Hippocampal formation (tissue), 2 donors: ENCODE measurements at regions not wholly inside any gene's neighbourhood (a gene's known extent, or its start where the extent isn't known, plus 50 kb on each side); places are given as distances from the start of the nearest gene placed in this dataset.
A peak's percentile ranks its signal among the peaks of the same experiment; 100 is the strongest.
"Not testable (repeated sequence)": the region's sequence is repeated elsewhere in the genome, so short reads cannot be mapped to it uniquely, and the experiment has no call there.

Experiments used
- DNase-seq, 2 donors: peaks; one replicate each; lab custom pipeline; 2025; lab: John Stamatoyannopoulos, UW

DNA sequence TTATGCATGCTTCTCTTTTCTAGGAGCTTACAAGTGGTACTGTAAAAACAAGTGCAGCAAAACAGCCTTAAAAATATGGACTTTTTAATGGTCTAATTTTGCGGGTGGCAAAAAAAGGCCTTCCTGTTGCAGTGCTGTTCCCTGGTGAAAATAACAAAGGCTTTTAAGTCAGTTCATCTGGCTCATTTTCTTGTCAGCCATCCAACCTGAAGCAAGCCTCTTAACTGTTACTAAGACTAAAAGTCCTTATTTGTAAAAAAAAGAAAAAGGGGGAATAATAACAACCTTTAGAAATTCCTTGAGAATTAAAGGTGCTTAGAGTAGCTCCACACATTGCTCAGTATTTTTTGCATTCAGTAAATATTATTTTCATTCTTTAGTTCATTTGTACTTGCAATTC is 200.5 kb upstream of the CHORDC1 start:
- DNase-seq = peak in 1 of 2 donors; percentile 13

DNA sequence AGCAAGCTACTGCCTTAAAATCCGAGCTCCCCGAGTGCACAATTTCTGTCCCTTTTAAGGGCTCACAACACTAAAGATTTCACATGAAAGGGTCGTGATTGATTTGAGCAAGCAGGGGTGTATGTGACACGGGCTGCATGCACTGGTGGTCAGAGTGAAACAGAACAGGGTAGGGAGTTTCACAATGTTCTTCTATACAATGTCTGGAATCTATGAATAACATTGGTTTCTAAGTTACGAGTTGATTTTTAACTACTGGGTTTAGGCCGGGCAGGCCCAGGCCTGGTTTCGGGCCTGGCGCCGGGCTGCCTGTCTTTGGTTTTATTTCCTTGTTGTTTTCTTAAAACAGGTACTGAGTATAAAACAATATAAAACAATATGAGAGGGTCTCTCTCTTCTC is 199.9 kb upstream of the CHORDC1 start:
- not testable (repeated sequence) for DNase-seq

DNA sequence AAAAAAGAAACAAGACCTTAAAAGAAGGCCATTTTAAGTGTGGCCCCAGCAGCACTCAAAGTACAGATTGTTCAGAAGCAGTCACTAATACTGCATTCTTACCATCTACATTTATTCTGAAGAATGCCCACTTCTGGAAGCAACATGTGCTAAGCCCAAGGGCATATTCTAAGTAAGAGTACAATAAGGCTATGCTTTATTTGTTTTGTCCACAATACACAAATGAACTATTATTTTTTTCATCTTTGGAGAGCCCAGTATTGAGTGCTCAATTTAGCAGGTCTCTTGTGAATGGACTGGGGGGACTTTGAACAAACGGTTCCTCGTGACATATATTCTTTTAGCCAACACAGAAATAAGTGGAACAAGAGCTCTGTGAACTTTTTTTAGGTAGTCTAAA is 191.4 kb upstream of the CHORDC1 start:
- no peak for DNase-seq

DNA sequence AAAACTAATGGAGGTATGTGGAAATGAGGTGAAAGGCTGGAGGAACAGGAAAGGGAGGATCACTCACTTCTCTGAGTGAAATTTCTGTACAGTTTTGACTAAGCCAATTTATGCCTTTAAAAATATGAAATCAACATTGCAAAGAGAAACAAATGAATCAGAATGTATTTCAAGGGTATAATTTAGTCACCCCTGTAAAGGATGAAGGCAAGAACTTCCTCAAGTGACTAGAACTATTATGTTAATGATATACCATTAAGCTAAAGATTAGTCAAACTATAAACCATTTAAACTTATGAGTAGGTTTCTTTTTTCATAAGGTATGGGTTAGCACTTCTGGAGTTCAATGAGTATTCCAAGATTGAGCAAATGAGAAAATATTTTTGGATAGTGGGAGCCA is 184.5 kb upstream of the CHORDC1 start:
- DNase-seq = no peak

DNA sequence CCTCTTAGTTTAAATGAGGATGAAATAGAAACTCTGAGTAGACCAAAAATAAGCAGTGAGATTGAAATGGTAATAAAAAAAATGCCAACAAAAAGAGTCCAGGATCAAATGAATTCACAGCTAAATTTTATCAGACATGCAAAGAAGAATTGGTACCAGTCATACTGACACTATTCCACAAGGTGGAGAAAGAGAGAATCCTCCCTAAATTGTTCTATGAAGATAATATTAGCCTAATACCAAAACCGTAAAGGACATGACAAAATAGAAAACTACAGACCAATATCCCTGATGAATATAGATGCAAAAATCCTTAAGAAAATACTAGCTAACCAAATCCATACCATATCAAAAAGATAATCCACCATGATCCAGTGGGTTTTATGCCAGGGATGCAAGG is 169.8 kb upstream of the CHORDC1 start:
- DNase-seq = no peak

DNA sequence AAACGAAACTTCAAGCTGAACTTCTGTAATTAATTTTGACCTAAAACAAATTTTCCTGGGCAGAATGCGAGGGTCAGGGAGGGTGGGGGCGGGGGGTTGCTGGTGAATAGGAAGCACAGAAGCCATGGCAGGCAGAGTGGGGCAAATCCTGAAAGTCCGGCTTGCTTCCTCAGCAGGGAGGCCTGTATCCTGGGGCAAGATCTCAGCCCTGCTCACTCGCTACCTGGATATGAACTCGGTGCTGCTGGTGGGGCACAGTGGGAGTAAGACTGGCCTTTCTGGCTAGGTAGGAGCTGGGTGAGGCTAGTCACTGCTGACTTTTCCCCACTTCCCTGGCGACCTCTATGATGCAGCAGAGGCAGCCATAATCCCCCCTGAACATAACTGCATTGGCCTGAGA is 168.9 kb upstream of the CHORDC1 start:
- DNase-seq = no peak

DNA sequence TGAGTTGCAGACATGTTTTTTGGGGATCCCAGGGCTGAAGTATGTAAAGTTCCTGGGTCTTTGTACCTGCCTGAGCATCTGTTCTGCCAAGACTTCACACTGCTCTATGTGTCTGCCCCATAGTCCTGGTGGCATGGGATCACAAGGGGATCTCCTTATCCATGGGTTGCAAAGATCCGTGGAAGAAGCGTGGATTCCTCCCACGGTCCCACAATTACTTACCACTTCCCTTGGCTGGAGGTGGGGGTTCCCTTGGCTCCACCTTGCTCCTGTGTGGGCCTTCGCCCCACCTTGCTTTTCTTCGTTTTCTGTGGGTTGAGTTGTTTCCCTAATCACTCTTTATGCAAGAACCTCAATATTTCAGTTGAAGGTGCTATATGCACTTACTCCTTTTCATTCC is 157.4 kb upstream of the CHORDC1 start:
- no peak for DNase-seq

DNA sequence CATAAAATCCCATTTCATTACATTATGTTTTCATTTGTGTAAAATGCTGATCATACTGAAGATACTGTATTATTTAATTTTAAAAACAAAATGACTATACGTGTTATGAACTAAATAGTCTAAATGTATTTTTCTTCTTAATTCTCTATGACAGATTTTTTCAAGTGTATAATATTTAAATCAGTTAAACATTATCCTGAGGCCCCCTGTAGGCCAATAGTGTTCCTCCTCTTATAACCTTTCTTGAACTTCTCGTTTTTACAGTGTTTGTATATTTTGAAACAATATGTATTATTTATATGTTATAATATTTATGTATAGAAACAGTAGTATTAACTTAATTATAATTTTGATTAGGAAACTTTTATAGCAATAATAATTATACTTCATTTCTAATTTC is 151.1 kb upstream of the CHORDC1 start:
- no peak for DNase-seq

DNA sequence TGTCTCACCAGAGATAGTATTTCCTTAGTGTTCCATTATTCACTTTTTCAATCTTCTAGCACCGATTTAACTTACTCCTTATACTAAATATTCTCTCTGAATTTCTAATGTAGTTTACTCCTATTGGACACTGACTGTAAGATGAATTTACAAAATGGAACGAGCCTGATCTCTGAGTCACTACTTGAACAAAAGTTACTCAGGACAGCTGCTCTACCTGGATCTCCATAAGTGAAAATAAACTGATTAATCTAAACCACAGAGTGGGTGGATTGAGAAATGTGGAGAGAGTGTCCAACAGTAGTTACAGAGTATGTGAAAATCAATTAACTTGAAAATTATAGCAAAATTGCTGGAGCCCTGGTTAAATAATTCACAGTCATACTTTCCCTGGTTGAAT is 141.7 kb upstream of the CHORDC1 start:
- DNase-seq = no peak

DNA sequence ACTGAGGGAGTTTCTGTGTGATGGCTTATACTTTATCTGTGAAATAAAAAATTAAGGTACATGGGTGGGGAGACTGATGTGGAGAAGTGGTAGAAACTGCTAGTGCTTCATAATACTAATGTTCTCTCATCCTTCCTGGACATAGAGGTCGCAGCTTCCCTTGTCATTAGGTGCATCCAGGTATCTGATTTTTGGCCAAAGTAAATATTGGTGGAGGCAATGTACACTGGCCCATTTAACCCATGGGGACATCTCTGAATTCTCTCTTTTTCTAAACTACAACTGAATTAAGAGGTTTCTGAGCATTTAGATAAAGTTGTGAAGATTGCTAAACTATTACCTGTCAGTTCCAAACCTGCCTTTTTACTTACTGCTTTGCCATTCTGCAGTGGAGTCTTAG is 140.9 kb upstream of the CHORDC1 start:
- no peak for DNase-seq

DNA sequence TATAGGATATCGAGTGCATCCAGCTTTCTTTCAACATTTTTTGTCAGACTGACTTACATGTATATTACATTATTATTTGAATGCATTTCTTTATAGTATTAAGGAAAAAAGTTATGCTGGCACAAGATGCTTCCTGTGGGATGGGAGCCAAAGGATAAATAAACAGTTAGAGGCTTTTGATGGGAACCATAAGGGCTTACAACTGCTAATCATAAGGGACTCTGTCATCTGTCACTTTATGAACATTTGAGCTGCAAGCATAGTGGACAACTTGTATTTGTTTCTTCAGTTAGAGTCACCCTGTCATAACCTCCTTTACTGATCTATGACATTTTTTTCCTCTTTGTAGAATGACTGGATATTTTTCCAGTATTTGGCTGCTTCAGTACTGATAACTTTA is 132.4 kb upstream of the CHORDC1 start:
- no peak for DNase-seq

DNA sequence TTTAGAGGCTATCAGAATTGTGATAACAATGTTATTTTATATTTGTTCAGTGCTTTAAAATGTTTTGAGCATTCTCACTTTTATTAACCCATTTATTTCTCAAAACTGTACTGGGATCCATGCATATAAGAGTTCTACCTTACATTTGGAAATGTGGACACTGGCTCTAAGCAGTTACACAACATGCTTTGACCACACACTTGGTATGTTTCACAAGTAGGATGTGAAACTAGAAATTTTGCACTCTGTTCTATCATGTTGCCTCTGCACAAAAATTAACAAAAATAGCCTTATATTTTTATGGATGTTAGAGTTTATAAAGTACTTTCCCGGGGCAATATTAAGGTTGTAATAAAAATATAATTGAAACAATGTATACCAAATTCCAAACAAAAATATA is 126.9 kb upstream of the CHORDC1 start:
- no peak for DNase-seq

DNA sequence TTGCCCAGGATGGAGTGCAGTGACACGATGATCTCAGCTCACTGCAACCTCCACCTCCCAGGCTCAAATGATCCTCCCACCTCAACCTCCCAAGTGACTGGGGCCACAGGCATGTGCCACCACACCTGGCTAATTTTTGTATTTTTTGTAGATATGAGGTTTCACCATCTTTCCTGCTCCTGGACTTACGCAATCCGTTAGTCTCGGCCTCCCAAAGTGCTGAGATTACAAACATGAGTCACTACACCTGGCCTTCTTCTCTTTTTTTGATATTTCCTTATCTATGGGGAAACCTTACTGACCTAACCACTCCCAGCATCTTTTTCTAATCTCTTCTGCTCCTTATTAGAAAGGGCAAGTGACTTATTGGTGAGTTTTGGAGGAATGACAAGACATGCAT is 121.7 kb upstream of the CHORDC1 start:
- no peak for DNase-seq

DNA sequence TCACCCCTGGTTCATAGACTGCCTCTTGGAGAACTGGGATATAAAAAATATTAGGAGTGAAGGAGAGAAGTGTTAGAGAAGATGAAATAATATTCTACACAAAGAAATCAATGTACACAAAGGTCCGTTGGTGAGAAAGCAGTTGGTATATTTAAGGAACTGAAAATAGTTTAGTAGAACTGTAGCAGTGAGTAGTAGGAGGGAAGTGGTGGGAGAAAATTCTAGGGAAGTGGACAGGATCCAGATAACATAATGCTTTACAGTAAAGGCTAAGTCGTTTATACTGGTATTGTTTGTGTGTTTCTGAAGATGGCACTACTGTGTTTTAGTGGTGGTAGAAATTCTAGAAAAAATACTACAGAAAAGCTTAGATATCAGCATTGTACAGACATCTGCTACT is 120.8 kb upstream of the CHORDC1 start:
- DNase-seq = no peak

DNA sequence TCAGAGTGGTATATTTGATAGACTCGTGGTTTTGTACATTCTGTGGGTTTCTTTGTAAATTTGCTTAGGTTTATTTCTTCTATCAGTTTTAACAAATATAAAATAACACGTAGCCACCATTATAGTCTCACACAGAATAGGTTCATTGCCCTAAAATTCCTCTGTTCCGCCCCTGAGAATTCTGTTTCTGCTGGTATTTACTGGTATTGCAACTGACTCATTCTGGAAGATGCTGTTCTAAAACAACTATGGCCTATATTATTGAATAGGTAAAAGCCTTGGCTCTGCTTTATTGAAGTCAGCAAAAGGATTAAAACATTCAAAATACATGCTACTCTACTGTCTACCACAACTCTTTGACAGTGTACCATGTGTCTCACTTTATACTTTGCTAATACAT is 119.1 kb upstream of the CHORDC1 start:
- no peak for DNase-seq

DNA sequence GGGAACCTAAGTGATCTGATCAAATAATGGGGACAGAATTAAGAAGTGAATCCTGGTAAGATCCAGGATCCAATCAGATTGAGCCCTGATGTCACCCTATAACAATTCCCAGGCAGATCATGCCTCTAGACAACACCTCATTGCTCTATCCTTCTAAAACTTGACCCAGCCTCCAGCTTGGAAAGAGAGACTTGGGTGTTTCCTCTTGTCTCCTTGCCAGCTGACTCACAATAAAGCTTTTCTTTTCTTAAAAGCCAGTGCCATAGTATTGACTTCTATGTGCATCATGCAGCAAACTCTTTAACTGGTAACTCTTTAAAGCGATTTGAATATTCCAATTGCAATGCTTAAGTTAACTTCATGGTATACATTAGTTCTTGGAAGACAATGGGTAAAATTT is 109.6 kb upstream of the CHORDC1 start:
- DNase-seq = no peak

DNA sequence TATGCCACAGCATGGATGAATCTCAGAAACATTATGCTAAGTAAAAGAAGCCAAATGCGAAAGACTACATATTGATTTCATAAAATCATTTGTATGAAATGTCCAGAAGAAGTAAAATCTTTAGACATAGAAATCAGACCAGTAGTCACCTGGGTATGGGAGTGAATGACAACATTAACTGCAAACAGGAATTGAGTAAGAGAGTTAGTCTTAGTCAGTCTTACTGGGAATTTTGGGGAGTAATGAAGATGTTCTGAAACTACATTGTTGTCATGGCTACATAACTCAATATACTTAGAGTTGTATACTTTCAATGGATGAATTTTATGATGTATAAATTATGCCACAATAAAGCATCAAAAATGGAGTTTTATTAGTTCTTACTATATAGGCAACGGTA is 107.8 kb upstream of the CHORDC1 start:
- DNase-seq = no peak

DNA sequence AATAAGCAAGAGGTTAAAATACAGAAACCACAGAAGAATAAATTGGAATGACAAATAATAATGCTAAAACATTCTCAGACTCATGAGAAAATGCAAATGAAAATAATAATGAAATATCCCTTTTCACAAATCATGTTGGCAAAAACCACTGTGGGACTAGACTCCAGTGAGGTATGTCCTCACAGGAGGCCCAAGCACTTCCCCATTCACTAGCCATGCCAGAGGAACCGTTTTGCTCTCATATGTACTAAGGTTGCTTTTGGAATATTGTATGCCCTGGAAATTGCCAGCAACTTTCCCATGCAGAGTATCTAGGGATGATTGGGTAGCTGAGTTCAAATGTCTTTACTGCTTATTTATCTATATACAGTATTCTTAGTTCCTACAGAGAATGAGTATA is 106.2 kb upstream of the CHORDC1 start:
- DNase-seq = no peak

DNA sequence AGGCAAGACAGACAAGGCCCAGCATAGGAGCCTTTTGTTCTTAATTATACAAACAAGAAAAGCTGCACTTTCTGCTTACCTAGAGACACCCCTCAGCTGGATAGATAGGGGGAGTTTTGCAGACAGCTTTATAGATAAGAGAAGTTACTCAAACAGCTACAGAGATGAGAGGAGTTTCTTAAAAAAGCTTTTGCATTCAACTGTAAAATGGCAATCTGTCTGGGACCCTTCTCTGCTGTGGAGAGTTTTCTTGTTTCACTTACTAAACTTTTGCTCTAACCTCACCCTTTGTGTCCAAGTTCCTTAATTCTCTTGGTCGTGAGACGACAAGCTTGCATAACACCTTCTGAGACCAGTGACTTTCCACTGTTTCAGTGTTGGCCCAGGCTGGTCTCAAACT is 103.8 kb upstream of the CHORDC1 start:
- no peak for DNase-seq

DNA sequence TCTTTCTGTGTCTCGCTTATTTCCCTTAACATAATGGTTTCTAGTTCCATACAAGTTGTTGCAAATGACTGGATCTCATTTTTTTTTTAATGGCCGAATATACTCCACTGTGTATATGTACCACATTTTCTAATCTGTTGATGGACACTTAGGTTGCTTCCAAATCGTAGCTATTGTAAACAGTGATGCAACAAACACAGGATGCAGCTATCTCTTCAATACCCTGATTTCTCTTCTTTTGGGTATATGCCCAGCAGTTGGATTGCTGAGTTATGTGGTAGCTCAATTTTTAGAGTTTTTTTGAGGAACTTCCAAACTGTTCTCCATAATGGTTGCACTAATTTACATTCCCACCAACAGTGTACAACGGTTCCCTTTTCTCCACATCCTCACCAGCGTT is 100.4 kb upstream of the CHORDC1 start:
- DNase-seq = no peak

DNA sequence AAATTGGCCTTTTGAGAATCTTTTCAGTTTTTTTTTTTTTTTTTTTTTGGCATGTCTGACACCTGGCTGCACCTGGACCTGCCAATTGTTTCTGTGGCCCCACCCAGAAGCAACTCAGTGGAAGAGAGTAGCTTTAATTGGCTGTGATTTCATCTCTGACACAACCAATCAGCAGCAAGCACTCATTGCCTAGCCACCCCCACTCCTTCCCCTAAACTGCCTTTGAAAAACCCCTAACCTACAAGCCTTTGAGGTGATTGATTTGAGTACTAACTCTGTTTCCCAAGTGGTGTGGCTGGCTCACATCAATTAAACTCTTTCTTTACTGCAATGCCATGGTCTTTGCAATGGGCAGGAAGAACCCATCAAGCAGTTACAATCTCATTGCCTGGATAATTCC is 98.2 kb upstream of the CHORDC1 start:
- no peak for DNase-seq

DNA sequence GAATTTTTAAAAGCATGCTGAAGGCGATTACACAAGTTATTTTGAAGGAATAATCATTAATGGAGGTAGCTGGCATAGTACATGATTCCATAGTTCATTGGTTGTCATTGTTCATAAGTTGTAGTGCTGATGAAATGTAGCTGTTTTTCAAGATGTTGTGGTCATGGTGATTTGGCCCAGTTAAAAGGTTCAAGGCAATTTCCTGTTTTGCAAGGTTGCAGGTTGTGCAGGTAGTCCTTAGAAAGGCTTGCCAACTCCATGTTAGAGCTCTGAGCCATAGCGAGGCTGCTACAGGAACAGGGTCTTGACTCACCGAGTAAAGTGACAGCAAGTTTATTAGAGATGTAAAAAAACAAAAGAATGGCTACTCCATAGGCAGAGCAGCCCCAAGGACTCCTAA is 95.8 kb upstream of the CHORDC1 start:
- no peak for DNase-seq

DNA sequence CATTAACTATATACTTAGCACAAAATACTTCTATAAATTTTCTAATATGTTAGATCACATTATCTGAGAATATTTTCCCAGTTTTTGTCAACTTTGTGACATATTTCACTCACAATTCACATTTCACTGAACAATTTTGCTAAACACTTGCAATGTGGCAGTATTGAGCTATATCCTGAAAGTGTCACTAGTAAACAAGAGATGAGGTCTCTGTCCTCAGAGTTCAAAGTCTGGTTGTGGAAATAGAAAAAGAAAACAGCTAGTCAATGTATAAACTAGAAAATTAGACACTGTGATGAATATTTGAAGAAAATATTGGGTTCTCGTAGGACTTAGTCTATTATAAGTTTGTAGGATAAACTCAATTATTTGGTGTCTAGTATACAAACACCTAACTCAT is 87.4 kb upstream of the CHORDC1 start:
- DNase-seq = no peak

DNA sequence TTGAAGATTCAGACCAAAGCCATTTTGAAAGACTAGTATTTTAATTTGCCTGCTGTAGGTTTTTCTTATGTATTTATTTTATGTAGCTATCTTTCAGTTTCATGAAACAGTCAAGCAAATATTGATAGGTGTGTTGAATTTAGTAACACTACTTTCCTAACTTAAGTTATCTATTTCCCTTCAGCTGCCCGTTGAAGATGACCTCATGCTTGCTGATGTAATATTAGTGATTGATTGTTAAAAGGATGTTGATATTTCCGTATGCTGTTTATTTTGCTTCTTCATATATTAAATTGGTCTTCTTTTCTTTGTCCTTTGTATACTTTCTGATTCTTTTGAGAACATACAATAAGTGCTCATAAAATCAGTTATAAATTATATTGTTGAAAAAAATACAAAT is 86.8 kb upstream of the CHORDC1 start:
- DNase-seq = no peak

DNA sequence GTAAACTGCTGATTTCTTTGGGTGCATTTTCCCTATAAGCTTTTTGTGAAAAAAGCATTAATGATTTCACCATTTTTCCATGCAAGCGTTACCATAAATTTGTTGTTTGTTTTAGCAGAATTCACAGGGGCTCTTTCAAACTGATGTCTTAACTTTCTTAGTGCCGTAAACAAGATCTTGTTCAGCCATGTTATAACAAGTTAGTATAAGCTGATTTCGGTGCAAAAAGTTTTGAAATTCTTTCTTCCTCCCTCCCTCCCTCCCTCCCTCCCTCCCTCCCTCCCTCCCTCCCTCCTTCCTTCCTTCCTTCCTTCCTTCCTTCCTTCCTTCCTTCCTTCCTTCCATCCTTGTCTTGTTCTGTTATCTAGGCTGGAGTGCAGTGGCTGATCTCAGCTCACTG is 71.7 kb upstream of the CHORDC1 start:
- no peak for DNase-seq
